ENCODE measurements at regions not wholly inside any gene's neighbourhood (a gene's known extent, or its start where the extent isn't known, plus 50 kb on each side); places are given as distances from the start of the nearest gene placed in this dataset.

- H3K9me3 ChIP-seq (ENCODE audit: insufficient read depth, low read depth, low read length) = no peaks in the 10 kb centered on the region
- H3K27me3 ChIP-seq (ENCODE audit: insufficient read depth, low read length, poor library complexity, severe bottlenecking) = no peaks in the 10 kb centered on the region
- H3K36me3 ChIP-seq (ENCODE audit: insufficient read depth, low read length) = no peaks in the 10 kb centered on the region
These were observed 181.1 kb downstream of the PTPN11 start for GRCh38 chr12:112599871-112600270.

GRCh38 chr12:112602150-112602549, 183.4 kb downstream of the PTPN11 start:
- Histone ChIP-seq H3K36me3 (ENCODE audit: insufficient read depth, low read length) (no peaks in the 10 kb centered on the region), H3K9me3 (ENCODE audit: insufficient read depth, low read depth, low read length) (no peaks in the 10 kb centered on the region), H3K9me2 (replicated peaks; ENCODE audit: low read depth, low read length) (no peaks in the 10 kb centered on the region), H3K9ac (ENCODE audit: low read depth, low read length, poor library complexity, severe bottlenecking) (no peak overlapping the region), H3K4me2 (ENCODE audit: low read depth, low read length, poor library complexity, severe bottlenecking) (no peak overlapping the region), H3K27me3 (ENCODE audit: insufficient read depth, low read length, poor library complexity, severe bottlenecking) (no peaks in the 10 kb centered on the region), H4K20me1 (ENCODE audit: insufficient read depth, low read length, poor library complexity, severe bottlenecking) (no peaks in the 10 kb centered on the region), H3F3A (ENCODE audit: low read depth) (no peaks in the 10 kb centered on the region), H3K4me3 (ENCODE audit: low read length, poor library complexity, severe bottlenecking) (no peak overlapping the region), H3K79me2 (ENCODE audit: insufficient read depth, low read length) (no peaks in the 10 kb centered on the region), H3K4me1 (ENCODE audit: insufficient read depth, low read length, poor library complexity, severe bottlenecking) (no peaks in the 10 kb centered on the region), H2AFZ (ENCODE audit: low read length) (no peak overlapping the region)
- TF ChIP-seq EZH2phosphoT487 (IDR thresholded peaks at IDR 0.05; ENCODE audit: borderline replicate concordance) (no peak), CTCF (conservative IDR thresholded peaks at IDR 0.05; ENCODE audit: low read length) (no peak)

More at GRCh38 chr12:112599871-112600270, 181.1 kb downstream of the PTPN11 start:
- H3F3A ChIP-seq (ENCODE audit: low read depth) = no peaks in the 10 kb centered on the region
- H3K4me2 ChIP-seq (ENCODE audit: low read depth, low read length, poor library complexity, severe bottlenecking) = no peak overlapping the region
- H3K9ac ChIP-seq (ENCODE audit: low read depth, low read length, poor library complexity, severe bottlenecking) = no peak overlapping the region
- H3K9me2 ChIP-seq (replicated peaks; ENCODE audit: low read depth, low read length) = no peaks in the 10 kb centered on the region
- H4K20me1 ChIP-seq (ENCODE audit: insufficient read depth, low read length, poor library complexity, severe bottlenecking) = no peaks in the 10 kb centered on the region
- H2AFZ ChIP-seq (ENCODE audit: low read length) = no peak overlapping the region
- no peaks in the 10 kb centered on the region for H3K4me1 ChIP-seq (ENCODE audit: insufficient read depth, low read length, poor library complexity, severe bottlenecking)
- no peak overlapping the region for H3K4me3 ChIP-seq (ENCODE audit: low read length, poor library complexity, severe bottlenecking)
- no peaks in the 10 kb centered on the region for H3K79me2 ChIP-seq (ENCODE audit: insufficient read depth, low read length)
- TF ChIP-seq CTCF (conservative IDR thresholded peaks at IDR 0.05; ENCODE audit: low read length) (no peak), EZH2phosphoT487 (IDR thresholded peaks at IDR 0.05; ENCODE audit: borderline replicate concordance) (no peak)

- no peak overlapping the region for H3K9ac ChIP-seq (ENCODE audit: low read depth, low read length, poor library complexity, severe bottlenecking)
- no peaks in the 10 kb centered on the region for H4K20me1 ChIP-seq (ENCODE audit: insufficient read depth, low read length, poor library complexity, severe bottlenecking)
- H3K4me2 ChIP-seq (ENCODE audit: low read depth, low read length, poor library complexity, severe bottlenecking) = no peak overlapping the region
- no peak overlapping the region for H2AFZ ChIP-seq (ENCODE audit: low read length)
- H3K27me3 ChIP-seq (ENCODE audit: insufficient read depth, low read length, poor library complexity, severe bottlenecking) = no peaks in the 10 kb centered on the region
- no peaks in the 10 kb centered on the region for H3K4me1 ChIP-seq (ENCODE audit: insufficient read depth, low read length, poor library complexity, severe bottlenecking)
- no peaks in the 10 kb centered on the region for H3K9me2 ChIP-seq (replicated peaks; ENCODE audit: low read depth, low read length)
- no peaks in the 10 kb centered on the region for H3K79me2 ChIP-seq (ENCODE audit: insufficient read depth, low read length)
- H3K36me3 ChIP-seq (ENCODE audit: insufficient read depth, low read length) = no peaks in the 10 kb centered on the region
- H3K4me3 ChIP-seq (ENCODE audit: low read length, poor library complexity, severe bottlenecking) = no peak overlapping the region
- no peaks in the 10 kb centered on the region for H3F3A ChIP-seq (ENCODE audit: low read depth)
- TF ChIP-seq EZH2phosphoT487 (IDR thresholded peaks at IDR 0.05; ENCODE audit: borderline replicate concordance) = no peak
- no peak for TF ChIP-seq CTCF (conservative IDR thresholded peaks at IDR 0.05; ENCODE audit: low read length)
- H3K9me3 ChIP-seq (ENCODE audit: insufficient read depth, low read depth, low read length) = no peaks in the 10 kb centered on the region
These were observed 184.8 kb upstream of the RPH3A start for GRCh38 chr12:112606611-112607365.
